GM12891 (cell line): ENCODE measurements at regions not wholly inside any gene's neighbourhood (a gene's known extent, or its start where the extent isn't known, plus 50 kb on each side); places are given as distances from the start of the nearest gene placed in this dataset.

ENCODE experiments used
- DNase-seq: peaks from one replicate; pipeline ENCODE4 v3.0.0; 2011; ENCODE audit warnings: low spot score; ENCODE audit not compliant: insufficient read length
- FAIRE-seq: peaks from 2 replicates; lab custom pipeline; 2011; peaks lifted over from hg19 to GRCh38; lab: Jason Lieb, UNC
- PAX5 ChIP-seq: IDR thresholded peaks from 2 replicates; pipeline ENCODE4 v1.6.1; 2011; ENCODE audit warnings: low read length, moderate library complexity, mild to moderate bottlenecking; ENCODE audit not compliant: insufficient read depth, severe bottlenecking
- POLR2A ChIP-seq: IDR thresholded peaks from 2 replicates; pipeline ENCODE4 v1.6.1; 2011; ENCODE audit warnings: low read depth, low read length, control low read depth
- POLR2AphosphoS5 ChIP-seq: IDR thresholded peaks from 2 replicates; pipeline ENCODE4 v1.6.1; 2011; ENCODE audit warnings: low read depth, low read length, control low read depth
- POU2F2 ChIP-seq: IDR thresholded peaks from 2 replicates; pipeline ENCODE4 v1.6.1; 2011; ENCODE audit warnings: low read depth, mild to moderate bottlenecking, control low read depth, low read length, moderate library complexity
- SPI1 ChIP-seq: IDR thresholded peaks from 2 replicates; pipeline ENCODE4 v1.6.1; 2011; ENCODE audit warnings: low read depth, low read length, control low read depth
- TAF1 ChIP-seq: IDR thresholded peaks from 2 replicates; pipeline ENCODE4 v1.6.1; 2011; ENCODE audit warnings: low read depth, low read length, control low read depth

DNA sequence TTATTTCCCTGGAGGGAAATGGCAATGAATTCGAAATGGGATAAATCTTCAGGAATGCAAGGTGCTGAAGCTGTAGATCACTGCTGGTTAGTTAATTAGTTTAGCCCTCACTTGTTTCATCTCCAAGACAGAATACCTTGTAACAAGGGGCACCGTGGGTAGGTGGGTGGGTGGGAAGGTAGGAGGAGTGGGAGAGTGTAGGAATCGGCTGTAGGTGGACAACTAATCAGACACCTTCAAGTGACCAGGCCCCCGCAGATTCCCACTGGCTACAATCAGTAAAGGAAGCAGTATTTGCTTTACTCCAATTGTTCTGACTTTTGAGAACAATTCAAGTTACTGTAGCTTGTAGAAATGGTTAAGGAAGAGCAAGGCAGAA lies 293.7 kb downstream of the TLE1 start:
- DNase-seq = no peak
- FAIRE-seq = no peak
- TF ChIP-seq POLR2A (no peak), SPI1 (no peak), TAF1 (no peak), POU2F2 (no peak), POLR2AphosphoS5 (no peak)

DNA sequence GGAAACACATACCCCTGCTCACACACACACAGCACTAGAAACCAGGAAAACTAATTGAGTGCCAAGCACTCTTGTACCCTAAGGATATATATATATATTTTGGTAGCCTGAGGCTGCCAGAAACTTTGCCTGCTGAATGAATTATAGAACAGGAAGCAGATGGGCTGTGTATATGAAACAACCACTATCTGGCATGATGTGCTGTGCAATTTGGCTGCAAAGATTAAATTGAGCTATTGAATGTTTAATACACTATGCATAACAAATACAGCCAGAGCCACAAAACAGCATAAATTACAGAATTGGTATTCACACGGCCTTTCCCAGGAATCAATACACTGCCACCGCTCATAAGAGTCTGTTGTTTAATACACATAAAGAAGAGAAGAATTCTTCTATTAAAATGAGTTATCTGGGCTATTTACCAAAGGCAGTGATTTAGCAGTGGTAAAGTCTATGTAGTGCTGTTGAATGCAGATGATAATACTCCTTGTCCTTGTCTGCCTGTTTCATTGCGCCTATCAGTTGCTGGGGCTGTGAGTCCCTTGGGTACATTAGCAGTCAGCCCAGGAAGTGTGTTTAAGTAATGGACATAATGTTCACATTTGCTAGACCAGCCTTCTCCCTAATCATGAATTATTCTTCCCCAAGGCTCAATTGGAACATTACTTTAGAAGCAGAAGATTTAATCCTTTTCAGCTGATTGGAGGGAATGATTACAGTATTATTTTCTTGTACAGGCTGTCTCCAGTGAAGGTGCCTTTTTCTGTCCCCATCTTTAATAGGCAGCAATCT lies 294.3 kb downstream of the TLE1 start:
- no peak for FAIRE-seq
- TF ChIP-seq POLR2AphosphoS5 (no peak), SPI1 (no peak), PAX5 (no peak)
- no peak for DNase-seq

DNA sequence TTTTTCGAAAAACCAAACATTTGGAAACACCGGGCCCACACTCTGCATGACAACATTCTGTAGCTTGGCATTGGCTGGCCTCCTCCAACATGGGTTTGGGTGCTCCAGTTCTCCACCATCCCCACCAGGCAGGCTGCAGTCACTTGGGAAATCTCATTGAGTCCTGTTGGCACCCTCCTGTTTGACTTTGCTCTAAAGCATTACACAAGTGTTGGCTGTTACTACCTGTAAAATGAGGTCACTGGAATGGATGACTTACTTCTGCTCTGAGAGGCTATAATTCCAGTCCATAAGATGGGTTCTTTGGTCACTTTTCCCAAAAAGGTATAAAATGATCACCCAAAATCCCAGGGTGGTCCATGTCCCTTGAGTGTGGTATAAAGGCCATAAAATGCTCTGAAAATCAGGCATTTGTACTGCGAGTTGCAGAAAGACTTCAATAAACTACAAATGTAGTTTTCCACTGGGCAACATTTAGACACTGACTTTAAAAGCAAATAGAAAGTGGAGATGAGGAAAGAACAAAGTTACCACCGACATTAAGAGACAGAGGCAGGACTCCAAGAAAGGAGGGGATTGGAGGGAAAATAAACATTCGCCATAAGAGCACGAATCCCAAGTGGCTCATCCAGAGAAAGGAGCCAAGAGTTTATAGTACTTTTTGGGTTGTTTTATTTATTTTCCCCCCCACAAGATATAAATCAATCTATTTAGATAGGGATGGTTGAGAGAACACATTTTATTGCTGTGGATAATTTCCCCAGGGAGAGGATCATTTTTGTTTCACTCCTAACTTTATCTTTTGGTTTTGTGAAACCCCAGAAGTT lies 295.1 kb downstream of the TLE1 start:
- FAIRE-seq = no peak
- TF ChIP-seq POU2F2 = no peak
- TF ChIP-seq SPI1 = no peak
- no peak for TF ChIP-seq PAX5
- no peak for DNase-seq

DNA sequence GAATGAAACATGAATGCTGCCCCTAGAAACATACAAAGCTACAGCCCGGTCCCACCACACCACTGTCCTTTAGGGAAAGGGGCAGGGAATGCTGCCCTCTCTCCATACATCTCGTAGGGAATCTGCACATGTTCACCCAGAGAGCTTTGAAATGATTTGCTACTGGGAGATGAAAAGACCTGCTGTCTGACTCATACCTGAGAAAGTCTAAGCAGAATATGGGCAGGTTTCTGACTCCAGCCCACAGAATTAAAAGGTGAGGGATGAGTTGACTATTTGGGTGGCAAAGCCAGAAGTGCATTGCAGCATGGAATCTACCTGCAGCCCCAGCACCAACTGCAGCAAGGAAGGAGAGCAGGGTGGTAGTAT lies 297.9 kb downstream of the TLE1 start:
- DNase-seq (no peak), FAIRE-seq (no peak)
- TF ChIP-seq SPI1 (no peak), POLR2A (no peak), PAX5 (no peak), POU2F2 (no peak), POLR2AphosphoS5 (no peak), TAF1 (no peak)

DNA sequence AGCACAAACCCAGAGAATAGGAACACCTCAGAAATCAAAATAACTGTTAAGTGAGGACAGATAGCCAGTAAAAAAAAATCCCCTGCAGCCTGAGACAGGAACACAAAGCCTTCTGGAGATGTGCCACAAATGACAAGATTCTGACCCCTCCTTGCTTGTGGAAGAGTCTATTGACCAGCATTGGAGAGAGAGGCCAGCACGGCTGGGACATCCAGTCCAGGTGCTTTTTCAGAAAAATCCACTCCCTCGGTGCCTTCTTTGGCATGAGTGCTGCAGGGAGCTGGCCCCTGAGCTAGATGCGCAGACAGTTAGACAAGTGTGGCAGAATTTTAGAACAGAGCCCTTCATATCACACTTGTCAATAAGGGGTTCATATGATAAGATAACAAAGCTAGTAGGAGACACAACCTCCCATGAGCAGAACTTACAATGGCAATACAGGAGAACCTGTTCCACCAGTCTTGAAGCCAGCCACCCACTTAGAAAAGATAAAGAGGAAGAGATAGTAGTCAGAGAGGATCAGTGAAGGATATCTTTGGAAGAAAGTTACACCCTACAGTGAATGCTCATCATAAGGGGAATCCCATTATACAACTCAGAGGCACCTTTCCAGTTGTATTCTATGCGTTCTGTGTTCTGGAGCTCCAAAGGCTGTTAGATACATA lies 298.4 kb downstream of the TLE1 start:
- FAIRE-seq = no peak
- DNase-seq = no peak
- TF ChIP-seq POU2F2 = no peak
- TF ChIP-seq PAX5 = no peak
- TF ChIP-seq SPI1 = no peak
- no peak for TF ChIP-seq POLR2AphosphoS5
- no peak for TF ChIP-seq TAF1
- TF ChIP-seq POLR2A = no peak

DNA sequence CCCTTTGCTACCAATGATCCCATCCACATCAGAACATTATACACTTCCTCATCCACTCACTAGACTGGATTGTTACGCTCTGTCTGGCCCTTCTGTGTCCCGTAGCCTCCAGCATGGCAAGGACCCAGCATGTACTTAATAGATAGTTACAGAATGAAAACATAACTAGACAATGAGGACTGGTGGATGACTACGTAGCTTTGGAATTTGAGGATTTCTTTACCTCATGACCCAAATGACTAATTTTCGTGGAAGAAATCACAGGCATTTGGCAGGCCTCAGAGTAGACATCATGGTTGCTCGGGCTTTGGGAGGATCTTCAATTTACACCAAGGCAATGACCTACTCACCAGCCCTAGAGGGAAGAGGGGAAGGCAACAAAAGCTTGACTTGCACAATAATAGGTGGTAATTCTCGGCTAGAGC lies 299.8 kb downstream of the TLE1 start:
- FAIRE-seq (no peak), DNase-seq (no peak)
- TF ChIP-seq TAF1 = no peak
- no peak for TF ChIP-seq POU2F2
- TF ChIP-seq POLR2AphosphoS5 = no peak

DNA sequence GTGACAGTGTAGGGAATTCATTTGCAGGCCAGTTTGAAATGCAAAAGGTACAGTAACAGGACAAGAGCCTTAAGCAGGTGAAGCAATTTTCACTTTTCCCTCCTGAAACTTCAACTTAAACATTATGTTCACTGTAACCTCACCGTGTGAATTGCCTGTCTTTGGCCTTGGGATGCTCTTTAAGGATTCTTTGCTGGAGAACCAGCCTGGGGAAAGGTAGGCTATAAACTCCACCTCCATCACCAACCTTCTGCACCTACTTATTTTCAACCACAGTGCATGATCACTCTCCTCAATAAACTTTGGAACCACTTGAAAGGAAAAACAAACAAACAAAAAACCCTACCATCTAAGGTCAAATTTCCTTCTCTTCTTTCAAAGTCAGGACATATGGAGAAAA lies 300.5 kb downstream of the TLE1 start:
- DNase-seq = no peak
- no peak for FAIRE-seq
- TF ChIP-seq PAX5 (no peak), POLR2A (no peak), POLR2AphosphoS5 (no peak), POU2F2 (no peak), SPI1 (no peak), TAF1 (no peak)

DNA sequence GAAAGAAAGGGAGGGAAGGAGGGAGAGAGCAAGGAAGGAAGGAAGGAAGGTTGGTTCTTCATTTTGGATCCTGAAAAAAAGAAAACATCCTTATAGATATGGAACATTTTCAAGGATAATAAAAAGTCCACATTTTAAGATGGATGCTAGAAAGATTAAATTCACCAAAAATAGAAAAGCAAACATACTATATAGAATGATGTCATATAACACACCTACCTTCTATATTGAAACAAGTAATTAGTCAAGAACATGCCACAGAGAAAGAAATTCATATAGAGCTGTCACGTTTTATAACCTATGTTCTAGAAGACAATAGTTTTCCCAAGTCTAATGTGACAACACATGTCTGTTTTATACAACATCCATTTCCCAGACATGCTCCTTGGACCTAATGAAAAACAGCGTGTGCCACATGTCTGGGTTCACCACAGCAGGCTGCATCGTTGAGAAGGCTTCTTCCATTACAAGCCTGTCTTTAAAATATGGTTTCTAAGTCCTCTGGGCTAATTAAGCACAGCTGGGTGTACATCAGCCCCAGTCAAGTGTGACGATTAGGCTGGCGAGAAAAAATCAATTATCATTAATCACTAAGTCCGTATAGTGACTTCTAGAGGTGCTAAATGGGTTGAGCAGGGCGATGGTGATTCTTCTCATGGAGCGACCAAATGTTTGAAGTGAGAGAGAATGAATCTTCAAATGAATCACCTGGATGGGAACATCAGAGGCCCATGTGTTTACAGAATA lies 301.8 kb downstream of the TLE1 start:
- DNase-seq = no peak
- FAIRE-seq = no peak
- TF ChIP-seq POU2F2 (no peak), POLR2AphosphoS5 (no peak)

DNA sequence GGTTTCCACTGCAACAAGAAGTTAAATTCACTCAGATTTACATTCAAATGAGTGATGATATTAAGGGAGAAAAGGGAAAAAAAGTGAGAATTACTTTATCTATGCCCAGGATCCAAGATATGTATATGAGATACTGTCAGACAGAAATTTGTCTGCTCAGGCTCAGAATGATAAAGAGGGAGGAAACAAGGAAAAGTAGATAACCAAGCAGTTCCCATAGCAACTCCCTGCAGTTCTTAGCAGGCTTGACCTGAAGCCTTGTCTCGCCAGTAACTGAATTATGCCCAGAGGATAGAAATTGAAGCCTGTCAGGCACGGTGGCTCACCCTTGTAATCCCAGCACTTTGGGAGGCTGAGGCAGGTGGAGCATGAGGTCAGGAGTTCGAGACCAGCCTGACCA lies 304.4 kb downstream of the TLE1 start:
- TF ChIP-seq POLR2A (no peak), PAX5 (no peak), SPI1 (no peak), POU2F2 (no peak), TAF1 (no peak), POLR2AphosphoS5 (no peak)
- FAIRE-seq (no peak), DNase-seq (no peak)

DNA sequence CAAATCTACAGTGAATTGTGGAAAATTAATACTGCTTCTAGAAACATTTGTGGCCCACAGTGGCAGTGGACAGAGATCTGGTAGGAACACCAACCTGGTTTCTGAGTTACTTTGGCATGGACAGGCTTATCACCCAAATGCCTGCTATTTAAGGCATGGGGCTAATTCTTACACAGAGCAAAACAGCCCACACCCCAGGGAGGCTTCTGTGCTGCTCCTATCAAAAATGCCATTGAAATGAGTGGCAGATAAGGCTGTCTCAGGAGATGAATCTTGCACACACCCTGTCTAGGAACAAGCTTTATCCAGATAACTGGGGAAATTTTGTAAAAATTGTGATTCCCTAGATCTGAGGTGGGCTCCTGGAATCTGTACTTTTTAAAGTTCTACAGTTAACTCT lies 307.1 kb downstream of the TLE1 start:
- TF ChIP-seq POU2F2 (no peak), TAF1 (no peak), PAX5 (no peak), POLR2AphosphoS5 (no peak), SPI1 (no peak), POLR2A (no peak)
- FAIRE-seq (no peak), DNase-seq (no peak)
